ENCODE measurements at regions not wholly inside any gene's neighbourhood (a gene's known extent, or its start where the extent isn't known, plus 50 kb on each side); places are given as distances from the start of the nearest gene placed in this dataset.

- TF ChIP-seq CTCF (IDR thresholded peaks at IDR 0.05) (no peak), POLR2A (IDR thresholded peaks at IDR 0.05) (no peak)
Measured at GRCh38 chr14:101120641-101121507, 217.4 kb upstream of the RTL1 start.
